DMS 273 treated with DMSO at 0.1 percent for 48 hours (cell line): ENCODE measurements at regions not wholly inside any gene's neighbourhood (a gene's known extent, or its start where the extent isn't known, plus 50 kb on each side); places are given as distances from the start of the nearest gene placed in this dataset.
"Not testable (repeated sequence)": the region's sequence is repeated elsewhere in the genome, so short reads cannot be mapped to it uniquely, and the experiment has no call there.

Experiments
- DNase-seq: peaks from one replicate; lab custom pipeline; 2025; lab: John Stamatoyannopoulos, UW

DNA sequence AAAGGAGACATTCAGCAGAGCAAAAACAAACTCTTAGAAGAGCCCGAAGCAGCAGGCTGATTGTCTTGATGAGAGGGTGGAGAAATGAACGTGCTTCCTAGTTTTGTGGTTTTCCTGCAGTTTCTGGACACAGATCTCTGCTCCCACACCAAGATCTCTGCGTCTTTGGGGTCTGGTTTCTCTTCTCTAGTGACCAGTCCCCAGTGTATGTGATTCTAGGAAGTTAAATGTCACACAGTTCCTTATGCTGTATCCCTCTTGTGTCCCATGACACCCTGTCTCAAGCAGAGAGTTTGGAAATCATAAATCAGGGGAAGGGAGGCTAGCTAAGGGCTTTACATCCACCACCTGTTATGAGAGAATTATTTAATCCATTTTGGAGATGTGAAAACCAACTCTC is 55.4 kb upstream of the KLF14 start:
- no peak for DNase-seq

DNA sequence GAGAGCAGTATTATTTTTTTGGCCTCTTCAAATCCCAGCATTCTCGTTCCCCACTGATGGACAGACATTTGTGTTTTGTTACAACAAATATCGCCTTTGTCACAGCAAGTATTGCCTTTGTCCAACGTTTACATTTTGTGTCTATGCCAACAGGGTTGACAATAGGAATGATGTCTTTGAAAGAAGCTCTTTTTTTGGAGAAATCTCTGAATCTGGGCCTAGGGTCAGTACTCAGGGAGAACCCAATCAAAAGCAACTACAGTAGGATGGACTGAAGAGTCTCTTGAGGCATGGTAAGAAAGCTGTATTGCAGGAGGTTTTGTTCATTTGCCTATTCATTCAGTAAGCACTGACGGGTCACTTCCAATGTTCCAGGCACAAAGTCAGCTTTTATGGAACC is 57.7 kb upstream of the KLF14 start:
- DNase-seq, result no peak

DNA sequence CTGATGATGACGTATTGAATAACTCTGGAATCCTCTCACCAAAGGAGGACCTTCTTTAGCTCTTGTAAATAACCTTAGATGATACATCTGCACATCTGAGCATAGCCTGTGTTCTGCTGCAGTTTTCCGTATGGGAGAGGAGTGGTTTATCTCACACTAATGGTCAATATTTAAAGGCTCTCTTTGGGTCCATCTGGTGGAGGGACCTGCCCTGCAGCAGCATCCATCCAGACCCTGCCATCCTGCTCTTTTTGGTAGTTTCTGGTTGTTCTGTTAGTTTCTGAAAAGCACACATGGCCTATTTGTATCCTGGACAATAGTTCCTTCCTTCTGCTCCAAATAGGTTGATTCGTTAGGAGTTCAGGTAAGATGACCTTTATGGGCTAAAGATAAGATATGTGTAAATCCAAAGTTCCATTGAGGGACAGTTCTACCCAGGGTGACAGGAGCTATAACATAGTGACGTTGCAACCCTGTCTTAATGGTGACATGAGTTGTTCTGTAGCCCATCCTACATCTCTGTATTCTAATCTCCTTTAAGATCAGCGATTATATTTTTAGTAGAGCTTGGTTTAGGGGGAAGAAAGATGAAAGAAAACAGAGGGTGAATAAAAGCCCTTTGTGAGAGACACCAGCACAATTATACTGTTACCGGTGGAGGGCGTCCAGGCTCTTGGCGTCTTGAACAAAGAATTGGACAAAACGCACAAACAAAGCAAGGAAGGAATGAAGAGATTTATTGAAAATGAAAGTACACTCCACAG is 60.0 kb upstream of the KLF14 start:
- no peak for DNase-seq

DNA sequence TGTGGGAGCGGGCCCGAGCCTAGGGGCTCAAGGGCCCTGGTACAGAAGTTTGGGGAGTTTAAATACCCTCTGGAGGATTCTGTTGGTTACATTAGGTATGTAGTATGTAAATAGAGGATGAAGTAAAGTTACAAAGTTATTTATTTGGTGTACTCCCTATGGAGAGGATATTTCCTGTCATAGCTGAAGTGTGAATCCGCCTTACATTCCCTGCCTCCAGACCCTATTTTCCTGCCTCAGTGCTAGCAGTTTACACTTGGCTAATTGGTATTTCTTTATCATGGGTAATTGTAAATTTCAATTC is 60.6 kb upstream of the KLF14 start:
- DNase-seq, result no peak

DNA sequence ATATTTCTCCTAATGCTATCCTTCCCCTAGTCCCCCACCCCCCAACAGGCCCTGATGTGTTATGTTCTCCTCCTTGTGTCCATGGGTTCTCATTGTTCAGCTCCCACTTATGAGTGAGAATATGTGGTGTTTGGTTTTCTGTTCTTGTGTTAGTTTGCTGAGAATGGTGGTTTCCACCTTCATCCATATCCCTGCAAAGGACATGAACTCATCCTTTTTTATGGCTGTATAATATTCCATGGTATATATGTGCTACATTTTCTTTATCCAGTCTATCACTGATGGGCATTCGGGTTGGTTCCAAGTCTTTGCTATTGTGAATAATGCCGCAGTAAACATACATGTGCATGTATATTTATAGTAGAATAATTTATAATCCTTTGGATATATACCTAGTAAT is 62.4 kb upstream of the KLF14 start:
- DNase-seq, result not testable (repeated sequence)

DNA sequence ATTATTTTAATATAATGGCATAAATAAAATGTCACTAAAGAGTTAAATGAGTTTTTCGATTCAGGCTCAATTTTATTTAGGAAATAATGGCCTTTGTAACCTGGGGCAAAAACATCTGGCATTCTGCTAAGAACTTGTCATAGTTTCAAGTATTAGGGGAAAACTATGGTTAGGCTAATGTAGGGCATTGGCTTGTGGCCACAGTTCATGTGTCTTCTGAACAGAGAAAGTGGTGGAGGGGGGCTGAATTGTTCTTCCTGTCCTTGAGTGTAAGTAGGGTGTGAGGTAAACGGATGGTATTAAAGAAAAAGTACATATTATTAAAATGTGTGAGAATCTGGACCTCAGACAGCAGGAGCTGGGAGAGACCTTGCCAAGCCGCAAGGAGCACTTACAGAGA is 69.1 kb upstream of the KLF14 start:
- no peak for DNase-seq

DNA sequence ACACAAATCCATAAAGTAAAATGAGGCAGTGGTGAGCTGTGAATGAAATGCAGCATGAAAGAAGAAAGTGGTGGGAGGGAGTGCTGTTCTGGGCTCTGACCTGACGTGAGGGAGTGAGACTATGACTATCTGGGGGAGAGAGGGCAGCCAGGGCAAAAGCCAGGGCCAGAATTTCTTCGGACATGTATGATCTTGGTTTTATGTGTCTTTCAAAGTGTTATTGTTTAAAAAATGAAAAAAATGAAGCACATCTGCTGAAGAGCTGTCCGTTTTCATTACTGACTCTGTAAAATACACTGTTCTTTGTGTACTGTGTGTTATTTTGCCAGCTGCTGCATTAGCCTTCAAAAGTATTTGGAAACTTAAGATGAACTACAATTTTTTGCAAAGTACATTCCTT is 70.2 kb upstream of the KLF14 start:
- DNase-seq, result no peak

DNA sequence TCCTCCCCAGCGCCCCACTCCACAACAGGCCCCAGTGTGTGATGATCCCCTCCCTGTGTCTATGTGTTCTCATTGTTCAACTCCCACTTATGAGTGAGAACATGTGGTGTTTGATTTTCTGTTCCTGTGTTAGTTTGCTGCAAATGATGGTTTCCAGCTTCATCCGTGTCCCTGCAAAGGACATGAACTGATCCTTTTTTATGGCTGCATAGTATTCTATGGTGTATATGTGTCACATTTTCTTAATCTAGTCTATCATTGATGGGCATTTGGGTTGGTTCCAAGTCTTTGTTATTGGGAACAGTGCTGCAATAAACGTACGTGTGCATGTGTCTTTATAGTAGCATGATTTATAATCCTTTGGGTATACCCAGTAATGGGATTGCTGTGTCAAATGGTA is 78.8 kb upstream of the KLF14 start:
- DNase-seq, result not testable (repeated sequence)

DNA sequence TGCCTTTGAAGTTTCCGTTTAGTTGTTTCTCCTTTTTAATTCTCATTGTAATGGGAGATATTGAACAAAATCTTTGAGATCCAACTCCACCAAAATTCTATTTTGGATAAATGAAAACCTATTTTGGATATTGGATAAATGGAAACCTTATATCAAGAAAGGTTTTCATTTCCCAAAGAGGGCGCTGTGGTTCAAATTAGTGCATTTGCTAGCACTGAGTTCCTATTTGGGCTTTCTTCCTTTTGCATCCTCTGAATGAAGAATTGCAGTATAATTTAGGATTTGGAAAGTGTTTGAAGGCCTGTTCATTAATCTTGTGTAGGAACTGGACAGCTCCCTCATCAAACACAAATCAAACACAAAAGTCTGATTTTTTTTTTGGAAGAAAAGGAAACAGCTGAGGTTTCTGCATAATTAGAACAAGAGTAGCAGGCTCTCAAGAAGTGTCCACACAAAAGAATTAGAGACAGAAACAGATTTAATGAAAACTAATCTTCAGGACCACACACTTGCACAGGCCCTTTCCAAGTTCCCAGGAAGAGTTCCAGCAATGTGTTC is 80.8 kb upstream of the KLF14 start:
- no peak for DNase-seq

DNA sequence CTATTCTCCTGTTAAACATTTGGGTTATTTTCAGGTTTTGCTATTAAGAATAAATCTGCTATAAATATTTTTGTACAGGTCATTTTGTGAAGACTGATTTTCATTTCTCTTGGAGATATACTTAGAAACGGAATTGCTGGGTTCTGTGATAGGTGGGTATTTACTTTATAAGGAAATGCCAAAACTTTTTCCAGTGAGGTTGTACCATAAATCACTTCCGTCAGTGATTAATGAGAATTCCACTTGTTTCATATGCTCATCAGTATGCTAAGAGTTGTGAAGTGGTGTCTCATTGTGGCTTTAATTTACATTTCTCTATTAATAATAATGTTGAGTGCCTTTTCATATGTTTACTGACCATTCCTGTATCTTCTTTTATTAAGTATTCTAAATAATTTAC is 84.0 kb upstream of the KLF14 start:
- DNase-seq, result no peak

DNA sequence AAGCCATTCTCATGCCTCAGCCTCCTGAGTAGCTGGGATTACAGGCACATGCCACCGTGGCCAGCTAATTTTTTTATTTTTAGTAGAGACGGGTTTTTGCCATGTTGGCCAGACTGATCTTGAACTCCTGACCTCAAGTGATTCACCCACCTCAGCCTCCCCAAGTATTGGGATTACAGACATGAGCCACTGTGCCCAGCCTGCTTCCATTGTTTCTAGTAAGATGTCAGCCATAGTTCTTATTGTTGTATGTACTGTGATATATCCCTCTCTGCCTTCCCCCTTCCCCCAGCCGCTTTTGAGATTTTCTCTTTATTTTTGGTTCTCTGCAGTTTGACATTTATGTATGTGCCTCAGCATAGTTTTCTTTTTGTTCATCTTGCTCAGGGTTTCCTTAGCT is 87.9 kb upstream of the KLF14 start:
- no peak for DNase-seq

DNA sequence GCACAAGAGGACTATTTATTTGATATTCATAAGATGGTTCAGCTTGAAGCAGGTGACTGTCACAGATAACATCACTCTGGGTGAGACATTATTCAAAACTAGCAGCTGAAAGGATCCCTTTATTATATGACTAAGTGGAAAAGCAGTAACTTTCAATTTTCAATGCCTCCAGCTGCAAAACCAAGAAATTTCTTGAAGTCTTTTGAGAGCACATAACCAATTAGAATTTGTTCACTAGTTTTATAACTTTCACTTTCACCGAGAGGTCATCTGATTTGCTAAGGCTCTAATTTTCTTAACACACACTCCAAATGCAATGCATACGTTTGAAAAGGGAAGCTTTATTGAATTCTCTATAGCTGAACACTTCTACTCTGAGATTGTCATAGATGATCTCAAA is 88.6 kb upstream of the KLF14 start:
- DNase-seq, result no peak

DNA sequence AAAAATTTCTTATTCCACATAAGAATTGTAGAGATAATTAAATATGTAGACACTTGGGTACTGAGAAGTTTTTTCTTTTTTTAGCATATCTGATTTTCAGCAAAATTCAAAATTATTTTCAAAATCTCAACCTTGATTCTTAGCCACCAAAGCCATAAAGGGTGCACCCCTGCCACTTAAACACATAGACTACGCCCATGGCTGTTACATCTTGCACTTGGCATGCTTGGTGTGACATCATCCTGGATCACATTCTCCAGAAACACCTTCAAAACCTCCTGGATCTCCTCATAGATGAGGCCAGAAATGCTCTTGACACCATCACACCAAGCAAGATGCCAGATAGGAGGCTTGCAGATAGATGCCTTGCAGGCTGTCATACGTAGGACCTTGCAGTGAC is 89.1 kb upstream of the KLF14 start:
- DNase-seq, result no peak

DNA sequence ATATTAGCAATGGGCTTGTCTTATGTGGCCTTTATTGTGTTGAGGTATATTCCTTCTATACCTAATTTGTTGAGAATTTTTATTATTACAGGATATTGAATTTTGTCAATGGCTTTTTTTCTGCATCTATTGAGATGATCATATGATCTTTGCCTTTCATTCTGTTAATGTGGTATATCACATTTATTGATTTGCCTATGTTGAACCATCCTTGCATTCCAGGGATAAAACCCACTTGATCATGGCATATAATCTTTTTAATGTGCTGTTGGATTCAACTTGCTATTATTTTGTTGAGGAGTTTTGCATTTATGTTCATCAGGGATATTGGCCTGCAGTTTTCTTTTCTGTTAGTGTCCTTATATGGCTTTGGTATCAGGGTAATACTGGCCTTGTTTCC is 91.8 kb upstream of the KLF14 start:
- DNase-seq, result no peak

DNA sequence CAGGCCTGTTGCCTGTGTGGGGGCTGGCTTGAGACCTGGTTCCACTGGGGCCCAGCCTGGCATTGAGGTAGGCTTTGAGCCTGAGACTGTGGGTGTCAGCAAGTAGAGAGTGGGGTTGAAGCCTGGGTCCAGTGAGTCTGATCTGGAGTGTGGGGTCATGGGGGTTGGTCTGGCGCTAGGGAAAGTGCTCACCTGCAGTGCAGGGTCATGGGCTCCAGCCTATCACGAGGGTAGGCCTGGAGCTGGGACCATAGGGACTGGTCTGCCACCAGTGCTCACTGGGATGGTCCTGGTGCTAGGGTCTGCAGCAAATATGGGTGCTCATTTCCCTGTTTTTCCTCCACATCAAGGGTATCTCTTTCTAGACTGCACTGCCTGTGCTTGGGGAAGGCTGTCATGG is 95.4 kb upstream of the KLF14 start:
- no peak for DNase-seq

DNA sequence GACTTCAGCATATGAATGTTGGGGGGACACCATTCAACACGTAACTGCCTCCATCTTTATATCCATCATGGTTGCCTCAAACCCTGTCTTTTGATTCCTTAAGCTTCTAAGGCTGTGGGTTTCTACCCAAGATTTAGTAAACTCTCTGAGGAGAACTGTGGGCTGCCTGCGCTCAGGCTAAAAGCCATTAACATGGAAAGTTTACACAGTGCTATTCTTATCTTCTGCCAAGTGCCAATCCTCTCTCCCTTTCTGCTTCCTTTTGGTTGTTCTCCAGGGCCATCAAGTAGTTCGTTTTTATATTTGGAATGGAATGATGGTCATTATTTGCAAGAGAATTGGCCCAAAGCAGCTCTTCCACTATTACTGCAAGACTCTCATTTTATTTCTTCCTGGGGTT is 97.3 kb upstream of the KLF14 start:
- no peak for DNase-seq

DNA sequence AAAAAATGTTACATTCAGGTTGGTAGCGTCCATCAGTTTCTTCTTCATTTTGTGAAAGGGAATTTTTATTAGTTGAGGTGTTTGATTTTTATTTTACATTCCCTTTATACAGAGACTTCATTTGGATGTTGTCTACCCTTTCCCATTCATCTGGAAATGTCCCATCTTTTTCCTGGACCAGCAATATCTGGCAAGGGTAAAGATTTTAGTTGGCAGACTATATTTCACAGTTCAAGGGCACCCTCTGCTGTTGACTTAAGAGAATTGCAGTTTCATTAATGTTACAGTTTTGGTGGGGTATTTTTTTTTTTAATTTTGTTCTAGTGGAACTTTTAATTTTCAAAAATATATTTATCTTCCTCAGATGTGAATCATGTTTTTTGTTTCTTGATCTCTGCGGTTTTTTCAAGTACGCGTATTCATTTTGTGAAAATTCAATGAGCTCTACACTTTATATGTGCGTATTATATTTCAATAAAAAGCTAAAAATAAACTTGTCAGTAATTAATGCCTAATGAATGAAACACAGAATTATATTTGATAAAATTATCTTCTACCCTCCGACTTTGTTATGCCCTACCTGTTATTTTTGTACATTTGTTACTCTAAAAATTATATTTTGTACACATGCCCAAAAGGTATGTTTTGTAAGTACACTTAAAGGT is 97.9 kb upstream of the KLF14 start:
- no peak for DNase-seq

DNA sequence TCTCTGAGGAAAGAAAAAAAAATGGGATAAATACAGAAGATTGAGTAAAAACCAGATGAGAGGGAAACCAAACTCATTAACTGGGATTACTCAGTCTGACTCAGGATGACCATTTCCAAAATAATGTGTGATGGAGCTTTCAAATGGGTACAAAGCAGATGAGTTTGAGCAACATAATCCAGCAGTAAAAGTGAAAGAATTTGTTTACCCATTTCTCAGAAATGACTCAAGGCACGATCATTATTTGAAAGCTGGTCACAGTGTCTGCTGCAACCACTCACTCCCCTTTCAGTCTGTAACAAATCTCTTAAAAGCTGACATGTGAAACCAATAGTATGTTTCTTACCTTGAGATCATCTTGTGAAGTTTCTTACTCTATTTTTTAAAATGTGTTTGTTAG is 104.7 kb upstream of the KLF14 start:
- no peak for DNase-seq

DNA sequence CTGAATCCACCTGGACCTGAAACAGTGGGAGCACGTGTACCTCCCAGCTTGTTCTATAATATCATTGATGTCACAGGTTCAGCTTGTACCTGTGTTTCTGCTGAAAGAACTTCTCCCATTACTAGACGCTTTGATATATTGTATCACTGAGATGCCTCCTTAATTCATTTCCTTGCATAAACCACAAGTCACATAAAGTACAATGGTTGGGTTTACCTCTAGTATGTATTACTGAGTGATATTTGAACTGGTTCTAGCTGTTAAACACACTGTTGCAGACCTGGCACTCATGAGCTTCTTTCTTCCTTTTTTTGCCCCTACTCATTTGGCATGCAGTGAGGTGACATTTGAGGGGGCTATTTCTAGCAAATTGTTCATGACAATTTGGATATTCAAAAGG is 106.6 kb upstream of the KLF14 start:
- no peak for DNase-seq

DNA sequence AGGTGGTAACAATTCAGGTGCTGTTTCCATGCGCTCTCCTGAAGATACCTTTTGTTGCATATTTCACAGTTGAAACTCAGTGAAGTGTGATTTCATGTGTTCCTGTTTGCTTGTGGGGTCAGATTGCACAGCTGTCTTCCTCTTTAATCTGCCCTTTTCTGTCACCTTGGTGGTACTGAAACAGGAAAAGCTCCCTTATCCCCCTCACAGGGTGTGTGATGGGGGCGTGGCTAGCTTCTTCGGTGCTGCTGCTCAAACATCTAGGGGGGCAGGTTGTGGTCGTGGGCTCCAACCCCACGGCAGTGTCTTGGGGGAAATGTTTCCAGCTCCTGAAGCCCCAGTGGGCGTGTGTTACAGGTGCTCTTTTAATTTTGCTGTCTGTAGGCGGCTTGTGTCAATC is 107.4 kb upstream of the KLF14 start:
- DNase-seq, result no peak

DNA sequence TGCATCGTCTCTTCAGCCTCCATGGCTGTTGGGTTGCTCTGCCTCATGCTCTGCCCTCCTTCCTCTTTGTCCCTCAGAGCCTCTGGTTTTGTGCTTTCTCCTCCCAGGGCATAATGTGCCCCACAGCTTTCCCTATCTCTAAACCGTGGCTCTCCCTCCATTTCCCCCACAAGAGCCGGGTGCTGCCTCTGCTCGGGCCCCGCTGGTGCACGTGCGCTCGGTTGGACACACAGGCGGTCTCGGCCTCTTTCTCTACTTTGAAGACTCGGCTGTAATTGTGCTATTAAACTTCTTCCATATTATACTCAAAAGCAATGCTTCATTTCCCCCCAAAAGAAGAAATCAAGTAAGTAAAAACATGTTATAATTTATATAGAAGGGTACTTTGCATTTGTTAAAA is 109.7 kb upstream of the KLF14 start:
- DNase-seq, result no peak

DNA sequence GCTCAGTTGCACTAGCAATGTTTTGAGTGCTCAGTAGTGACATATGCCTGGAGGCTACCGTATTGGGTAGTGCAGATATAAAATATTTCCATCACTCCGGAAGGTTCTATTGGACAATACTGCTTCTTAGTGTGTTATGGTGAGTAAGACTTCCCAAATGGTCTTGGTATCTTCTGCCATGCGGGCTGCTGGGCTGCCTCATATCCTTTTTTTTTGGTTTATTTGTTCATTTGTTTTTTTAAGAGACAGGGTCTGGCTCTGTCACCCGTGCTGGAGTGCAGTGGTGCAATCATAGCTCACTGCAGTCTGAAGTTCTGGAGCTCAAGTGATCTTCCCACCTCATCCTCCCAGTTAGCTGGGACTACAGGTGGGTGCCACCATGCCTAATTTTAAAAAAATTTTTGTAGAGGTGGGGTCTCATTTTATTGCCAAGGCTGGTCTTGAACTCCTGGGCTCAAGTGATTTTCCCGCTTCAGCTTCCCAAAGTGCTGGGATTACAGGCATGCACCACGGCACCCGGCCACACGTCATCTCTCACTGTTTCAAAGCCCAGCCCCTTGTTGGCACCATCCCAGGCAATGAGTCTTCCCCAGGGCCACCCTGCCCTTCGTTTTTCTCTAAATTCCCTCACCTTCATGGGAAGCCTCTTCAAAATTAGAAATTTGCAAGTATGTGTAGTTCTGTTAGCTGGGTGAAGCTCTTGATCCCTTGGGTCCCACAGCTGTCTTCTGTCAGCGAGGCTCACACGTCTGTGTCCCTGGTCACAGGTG is 111.0 kb upstream of the KLF14 start:
- DNase-seq, result no peak

DNA sequence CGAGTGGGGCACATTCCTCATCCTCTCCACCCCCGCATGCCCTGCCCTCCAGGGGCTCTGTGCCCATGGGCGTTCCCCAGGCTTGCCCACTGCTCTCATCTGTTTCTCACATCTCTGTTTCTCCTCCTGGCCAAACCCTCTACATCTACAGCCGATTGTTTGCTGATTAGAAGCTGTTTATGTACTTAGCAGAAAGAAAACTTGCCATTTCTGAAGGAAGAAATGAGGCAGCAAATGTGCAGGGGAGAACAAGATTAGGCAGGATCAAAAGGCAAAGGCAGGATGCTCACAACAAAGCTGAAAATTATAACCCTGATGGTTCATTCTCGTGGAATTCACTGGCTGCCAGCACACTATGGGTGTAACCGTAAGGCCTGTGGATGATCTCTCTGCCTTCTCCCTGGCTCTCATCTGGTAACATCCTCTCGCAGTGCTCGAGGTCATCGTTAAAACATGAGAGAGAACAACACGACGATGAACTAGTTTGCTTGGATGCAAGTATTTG is 111.6 kb upstream of the KLF14 start:
- DNase-seq, result no peak
